ENCODE measurements at regions not wholly inside any gene's neighbourhood (a gene's known extent, or its start where the extent isn't known, plus 50 kb on each side); places are given as distances from the start of the nearest gene placed in this dataset.

- no peak for DNase-seq
Observed at GRCh38 chr15:31456354-31457060, 129.9 kb downstream of the KLF13 start.

- DNase-seq, result no peak
Observed at GRCh38 chr15:31457161-31457560, 130.5 kb downstream of the KLF13 start.

- DNase-seq, result no peak
Observed at GRCh38 chr15:31457631-31458526, 131.2 kb downstream of the KLF13 start.

- DNase-seq, result peak; percentile 61
Observed at GRCh38 chr15:31458596-31459399, 132.2 kb downstream of the KLF13 start.

- no peak for DNase-seq
Observed at GRCh38 chr15:31459400-31459748, 132.7 kb downstream of the KLF13 start.

GRCh38 chr15:31461375-31461774 lies 134.7 kb downstream of the KLF13 start:
- DNase-seq, result no peak

- DNase-seq, result no peak
Observed at GRCh38 chr15:31461911-31462480, 135.4 kb downstream of the KLF13 start.

GRCh38 chr15:31463521-31464102 lies 137.0 kb downstream of the KLF13 start:
- no peak for DNase-seq

GRCh38 chr15:31464216-31465082 lies 137.8 kb downstream of the KLF13 start:
- DNase-seq, result no peak

- DNase-seq, result no peak
Observed at GRCh38 chr15:31465083-31465955, 138.7 kb downstream of the KLF13 start.

GRCh38 chr15:31467361-31467760 lies 140.7 kb downstream of the KLF13 start:
- DNase-seq, result no peak

- no peak for DNase-seq
Observed at GRCh38 chr15:31468911-31469785, 142.5 kb downstream of the KLF13 start.

- no peak for DNase-seq
Observed at GRCh38 chr15:31469786-31470525, 143.3 kb downstream of the KLF13 start.

- no peak for DNase-seq
Observed at GRCh38 chr15:31470756-31471155, 144.1 kb downstream of the KLF13 start.

- no peak for DNase-seq
Observed at GRCh38 chr15:31471731-31472430, 145.2 kb downstream of the KLF13 start.

- peak; percentile 78 for DNase-seq
Observed at GRCh38 chr15:31472636-31473384, 146.2 kb downstream of the KLF13 start.

- DNase-seq, result no peak
Observed at GRCh38 chr15:31473385-31474058, 146.9 kb downstream of the KLF13 start.

All from activated CD4-positive, alpha-beta T cell treated with anti-CD3 and anti-CD28 coated beads, Interleukin-2, Interleukin-6, amounts not matched to agents 100 ng/mL and 50 ng/mL, durations not matched to agents 16 hours and 8 hours (primary cell).